ENCODE measurements at regions not wholly inside any gene's neighbourhood (a gene's known extent, or its start where the extent isn't known, plus 50 kb on each side); places are given as distances from the start of the nearest gene placed in this dataset.

GRCh38 chr12:126572170-126572569 lies 1506.9 kb downstream of the AACS start:
- Histone ChIP-seq H3K9me3 (replicated peaks; ENCODE audit: control insufficient read depth, insufficient read depth, low read length) (peaks cover 2% of the 10 kb centered on the region), H3K79me2 (ENCODE audit: control insufficient read depth, insufficient read depth, low read length) (no peaks in the 10 kb centered on the region), H3K27ac (ENCODE audit: insufficient read depth, low read depth, low read length) (no peak overlapping the region), H3K4me3 (replicated peaks in 1 of 3; ENCODE audit: insufficient read depth in 1 of 3, low read depth in 1 of 3, low read length in 3 of 3) (no peak overlapping the region), H4K20me1 (replicated peaks; ENCODE audit: control insufficient read depth, extremely low read depth, insufficient read depth, low read length) (no peaks in the 10 kb centered on the region), H3K4me1 (ENCODE audit: control insufficient read depth, extremely low read depth, insufficient read depth, low read length) (no peaks in the 10 kb centered on the region), H3K4me2 (ENCODE audit: insufficient read depth, low read length) (no peak overlapping the region), H2AFZ (ENCODE audit: low read depth, low read length) (no peak overlapping the region), H3K9ac (replicated peaks; ENCODE audit: extremely low read depth, insufficient read depth, low read length) (no peak overlapping the region), H3K9me1 (replicated peaks; ENCODE audit: control insufficient read depth, extremely low read depth, insufficient read depth, low read length) (no peaks in the 10 kb centered on the region), H3K27me3 (ENCODE audit: control insufficient read depth in 2 of 2, insufficient read depth in 2 of 2, low read length in 2 of 2) (no peaks in the 10 kb centered on the region), H3K36me3 (ENCODE audit: control insufficient read depth in 2 of 2, extremely low read depth in 1 of 2, insufficient read depth in 2 of 2, low read length in 2 of 2) (no peaks in the 10 kb centered on the region)
- TF ChIP-seq MAX (IDR thresholded peaks at IDR 0.05; ENCODE audit: insufficient read depth, insufficient read length): no peak
- no peak for TF ChIP-seq CTCF (IDR thresholded peaks at IDR 0.05; ENCODE audit: extremely low read depth in 1 of 2, insufficient read depth in 1 of 2, low read depth in 1 of 2, low read length in 2 of 2)
- TF ChIP-seq MYC (IDR thresholded peaks at IDR 0.05; ENCODE audit: low read depth, low read length): no peak
- TF ChIP-seq POLR2A (IDR thresholded peaks at IDR 0.05; ENCODE audit: low read depth, low read length): no peak
- no peak for TF ChIP-seq EZH2 (IDR thresholded peaks at IDR 0.05; ENCODE audit: borderline replicate concordance, low read depth, low read length, severe bottlenecking)
- no peak for TF ChIP-seq GATA2 (IDR thresholded peaks at IDR 0.05; ENCODE audit: insufficient read depth, insufficient read length, low read depth, low read length)
- no peak for TF ChIP-seq FOS (IDR thresholded peaks at IDR 0.05; ENCODE audit: borderline replicate concordance, insufficient read depth, low read length)
- no peak for TF ChIP-seq JUN (IDR thresholded peaks at IDR 0.05; ENCODE audit: borderline replicate concordance, insufficient read depth, insufficient read length, low read depth)
- no peak for TF ChIP-seq POLR2AphosphoS5 (IDR thresholded peaks at IDR 0.05; ENCODE audit: insufficient read depth, low read depth, low read length)
- dilution Hi-C loops (cut with MboI; ENCODE audit: extremely low pct_ligation_motif_present, low sequenced_read_pairs) (no loop called here), intact Hi-C loops (cut with micrococcal nuclease) (no loop called here)
- no TSS peak for BruUV-seq (replicated peaks)
- ChIA-PET CTCF (no interaction called here), POLR2A (no interaction called here)
- no peak for FAIRE-seq
- no peak for DNase-seq (ENCODE audit: low read depth, low spot score)

Measured in endothelial cell of umbilical vein (primary cell).